ENCODE measurements at regions not wholly inside any gene's neighbourhood (a gene's known extent, or its start where the extent isn't known, plus 50 kb on each side); places are given as distances from the start of the nearest gene placed in this dataset.
"Not testable (repeated sequence)": the region's sequence is repeated elsewhere in the genome, so short reads cannot be mapped to it uniquely, and the experiment has no call there.

DNA sequence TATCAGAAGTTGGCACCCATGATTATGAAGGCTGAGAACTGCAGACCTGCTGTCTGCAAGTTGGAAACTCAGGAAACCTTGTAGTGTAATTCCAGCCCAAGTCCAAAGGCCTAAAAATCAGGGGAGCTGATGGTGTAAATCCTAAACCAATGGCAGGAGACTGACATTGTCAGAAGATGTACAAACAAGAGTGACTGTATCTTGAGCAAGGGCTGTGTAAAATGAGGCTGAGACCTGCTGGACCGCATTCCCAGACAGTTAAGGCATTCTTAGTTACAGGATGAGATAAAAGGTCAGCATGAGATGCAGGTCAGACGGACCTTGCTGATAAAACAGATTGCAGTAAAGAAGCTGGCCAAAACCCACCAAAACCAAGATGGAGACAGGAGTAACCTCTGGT lies 147.7 kb downstream of the COG6 start:
- no peak for DNase-seq

DNA sequence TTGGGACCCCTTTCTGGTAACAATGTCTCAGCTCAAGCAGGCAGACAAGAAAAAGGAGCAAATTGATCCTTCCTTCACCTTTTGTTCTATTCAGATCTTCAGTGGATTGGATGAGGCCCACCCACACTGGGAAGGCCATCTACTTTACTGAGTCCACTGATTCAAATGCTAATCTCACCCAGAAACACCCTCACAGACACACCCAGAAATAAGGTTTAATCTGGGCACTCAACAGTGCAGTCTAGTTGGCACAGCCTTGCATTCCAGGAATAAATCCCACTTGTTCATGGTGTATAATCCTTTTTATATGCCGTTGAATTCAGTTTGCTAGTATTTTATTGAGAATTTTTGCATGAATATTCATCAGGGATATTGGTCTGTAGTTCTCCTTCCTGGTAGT lies 148.4 kb downstream of the COG6 start:
- DNase-seq: no peak

DNA sequence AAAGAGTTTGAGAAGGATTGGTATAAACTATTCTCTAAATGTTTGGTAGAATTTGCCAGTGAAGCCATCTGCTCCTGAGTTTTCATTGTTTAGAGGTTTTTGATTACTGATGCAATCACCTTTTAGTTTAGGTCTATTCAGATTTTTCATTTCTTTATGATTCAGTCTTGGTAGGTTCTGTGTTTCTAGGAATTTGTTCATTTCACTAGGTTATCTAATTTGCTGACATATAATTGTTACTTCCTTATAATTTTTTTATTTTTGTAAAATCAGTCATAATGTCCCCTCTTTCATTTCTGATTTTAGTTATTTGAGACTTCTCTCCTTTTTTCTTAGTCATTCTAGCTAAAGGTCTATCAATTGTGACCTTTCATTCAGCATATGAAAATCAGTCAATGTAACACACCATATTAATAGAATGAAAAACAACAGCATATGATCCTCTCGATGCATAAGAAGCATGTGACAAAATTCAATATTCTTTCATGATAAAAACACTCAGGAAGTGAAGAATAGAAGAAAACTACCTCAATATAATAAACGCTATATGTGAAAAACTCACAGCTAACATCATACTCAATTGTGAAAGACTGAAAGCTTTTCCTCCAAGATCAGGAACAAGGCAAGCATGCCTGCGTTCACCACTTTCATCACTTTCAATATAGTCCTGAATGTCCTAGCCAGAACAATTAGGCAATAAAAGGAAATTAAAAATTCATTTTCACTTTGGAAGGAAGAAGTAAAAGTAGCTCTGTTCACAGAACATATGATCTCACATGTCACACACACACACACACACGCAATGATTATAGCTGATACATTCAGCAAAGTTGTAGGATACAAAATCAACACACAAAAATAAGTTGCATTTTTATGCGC lies 149.1 kb downstream of the COG6 start:
- DNase-seq: no peak

DNA sequence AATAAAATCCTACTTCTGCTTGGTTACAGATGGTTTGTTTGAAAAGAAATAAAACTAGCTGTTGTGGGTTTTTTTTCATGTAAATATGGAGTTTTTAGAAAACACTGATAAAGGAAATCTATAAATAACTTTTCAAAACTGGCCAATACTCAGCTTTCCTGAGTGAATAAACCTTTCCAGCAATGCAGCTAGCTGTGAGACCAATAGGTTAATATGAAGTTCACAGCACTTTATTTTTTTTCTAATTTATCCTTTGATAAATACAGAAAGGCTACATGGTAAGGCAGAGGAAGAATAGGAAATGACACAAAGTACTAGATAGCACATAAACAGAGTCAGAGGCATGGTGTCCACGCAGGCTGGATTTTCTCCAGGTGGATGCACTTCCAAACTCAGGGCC lies 154.0 kb downstream of the COG6 start:
- no peak for DNase-seq

DNA sequence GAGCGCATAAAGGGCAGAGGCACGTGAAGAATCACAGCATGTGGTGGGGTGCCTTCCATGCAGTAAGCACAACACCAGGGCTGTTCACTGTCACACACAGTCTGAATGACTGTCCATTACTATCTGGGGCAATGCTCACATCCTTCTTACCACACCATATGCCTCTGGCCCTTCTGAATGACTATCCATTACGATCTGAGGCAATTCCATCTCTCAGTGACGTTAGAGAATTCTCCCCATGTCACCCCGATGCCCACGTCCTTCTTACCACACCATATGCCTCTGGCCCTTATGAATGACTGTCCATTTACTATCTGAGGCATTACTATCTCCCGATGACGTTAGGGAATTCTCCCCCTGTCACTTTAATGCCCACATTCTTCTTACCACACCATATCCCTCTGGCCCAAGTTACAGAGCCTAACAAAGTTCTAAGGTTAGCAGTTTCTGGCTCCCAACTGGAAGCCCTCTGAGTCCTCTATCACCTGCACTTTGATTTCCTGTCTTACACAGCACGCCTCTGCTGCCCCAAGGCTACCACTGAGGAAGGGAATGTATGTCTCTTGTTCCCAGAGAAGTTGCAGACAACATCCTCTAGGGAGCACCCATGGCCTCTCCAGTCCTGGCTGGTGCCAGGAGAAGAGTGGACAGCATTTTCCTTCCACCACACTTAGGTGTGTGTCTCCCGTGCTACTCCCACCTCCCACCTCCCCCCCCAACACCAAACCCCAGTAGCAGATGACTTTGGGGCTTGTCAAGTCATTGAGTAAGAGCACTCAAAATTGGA lies 154.8 kb downstream of the COG6 start:
- DNase-seq: peak; percentile 10

DNA sequence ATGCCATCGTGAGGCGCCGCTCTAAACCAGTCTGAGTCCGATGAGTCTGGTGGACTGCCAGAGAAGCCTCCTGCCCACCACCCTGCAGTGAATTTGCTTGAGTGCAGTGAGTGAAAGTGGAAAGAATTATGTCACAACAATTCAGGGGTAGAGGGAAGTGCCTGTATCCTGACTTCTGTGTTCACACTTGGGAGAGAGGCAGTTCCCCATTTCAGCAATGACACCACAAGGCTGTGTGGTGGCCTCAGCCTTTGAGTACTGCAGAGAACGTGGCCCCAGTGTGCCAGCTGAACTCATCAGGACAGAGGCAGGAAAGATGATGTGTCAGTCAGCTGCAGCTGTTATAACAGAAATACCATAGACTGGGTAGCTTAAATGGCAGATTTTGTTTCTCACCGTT lies 155.6 kb downstream of the COG6 start:
- DNase-seq: peak; percentile 67

DNA sequence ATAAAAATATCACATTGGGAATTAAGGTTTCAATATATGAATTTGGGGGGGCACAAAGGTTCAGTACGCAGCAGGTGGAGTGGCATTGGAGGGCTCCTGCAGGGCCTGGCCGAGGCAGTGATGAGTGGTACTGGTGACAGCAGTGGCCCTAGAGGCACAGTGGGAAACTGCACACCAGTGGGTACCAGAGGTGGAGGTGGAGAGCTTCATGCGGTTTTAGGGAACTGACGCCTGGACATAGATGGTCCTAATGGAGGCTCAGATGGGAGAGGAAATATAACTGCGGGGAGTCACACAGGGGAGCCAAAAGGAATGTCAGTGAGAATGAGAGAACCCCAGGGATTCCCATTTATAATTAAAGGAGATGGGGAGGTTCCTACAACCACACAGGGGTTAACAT lies 156.2 kb downstream of the COG6 start:
- DNase-seq: no peak

DNA sequence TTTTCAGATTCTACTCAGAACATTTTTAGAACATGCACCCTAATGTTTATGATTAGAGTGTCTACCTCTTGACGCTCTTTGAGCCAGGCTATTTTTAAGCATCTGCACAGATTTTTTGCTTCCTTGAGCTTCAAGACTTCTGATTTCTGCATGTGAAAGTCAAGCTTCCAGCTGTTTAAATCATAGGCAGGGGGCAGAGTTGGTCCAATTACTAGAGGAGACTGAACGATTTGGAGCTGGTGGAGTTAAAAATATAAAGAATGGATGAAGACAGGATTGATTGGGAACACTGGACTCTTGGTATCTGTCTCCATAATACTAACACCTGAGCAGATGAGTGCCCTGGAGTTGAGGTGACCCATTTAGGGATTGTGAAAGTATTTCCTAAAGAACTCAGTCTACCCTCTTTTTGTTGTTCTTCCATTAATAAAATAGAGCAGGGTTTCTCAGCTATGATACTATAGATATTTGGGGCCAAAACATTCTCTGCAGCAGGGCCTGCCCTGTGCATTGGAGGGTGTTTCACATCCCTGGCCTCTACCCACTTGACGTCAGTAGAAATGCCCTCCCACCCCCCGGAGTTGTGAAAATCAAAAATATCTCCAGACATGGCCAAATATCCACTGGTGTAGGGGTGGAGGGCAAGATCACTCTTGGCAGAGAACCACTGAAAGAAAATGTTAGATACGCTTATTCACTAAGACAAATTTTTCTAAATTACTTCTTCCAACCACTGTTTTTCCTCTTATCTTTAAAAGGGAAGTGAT lies 160.1 kb downstream of the COG6 start:
- peak; percentile 71 for DNase-seq

DNA sequence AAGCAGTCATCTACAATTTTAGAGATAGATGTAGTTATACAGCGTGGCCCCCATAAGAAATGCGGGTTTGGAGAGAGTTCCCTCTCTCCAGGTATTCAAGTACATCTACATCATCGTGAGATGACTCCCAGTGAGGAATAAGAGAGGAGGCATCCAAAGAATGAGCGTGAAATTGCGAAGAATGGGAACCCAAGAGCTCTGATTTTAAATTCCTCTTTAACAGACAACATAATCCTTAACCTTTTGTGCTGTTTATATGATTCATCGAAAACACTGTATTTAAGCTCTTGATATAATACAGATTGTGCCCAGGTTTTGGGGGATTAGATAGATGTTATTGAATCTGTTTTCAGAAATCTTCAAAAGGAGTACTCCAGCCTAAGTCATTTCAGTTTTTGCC lies 161.5 kb downstream of the COG6 start:
- DNase-seq: no peak

DNA sequence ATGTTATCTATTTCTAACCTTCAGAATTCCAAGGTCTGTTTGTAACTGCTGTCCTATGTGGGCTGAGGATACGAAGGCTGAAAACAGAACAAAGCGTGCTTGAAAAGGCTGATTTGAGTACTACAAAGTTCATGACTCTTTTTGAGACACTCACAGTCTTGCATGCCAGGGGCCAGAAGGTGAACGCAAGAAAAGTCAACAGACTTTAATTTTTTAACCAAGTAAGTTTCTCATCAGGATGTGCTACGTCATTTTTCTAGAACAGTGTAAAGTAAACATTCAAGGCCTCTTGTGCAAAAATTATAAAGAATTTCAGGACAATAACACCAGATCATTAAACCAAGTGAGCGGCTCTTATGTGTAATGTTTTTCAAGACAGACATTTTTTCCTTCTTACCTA lies 163.5 kb downstream of the COG6 start:
- DNase-seq: peak; percentile 83

DNA sequence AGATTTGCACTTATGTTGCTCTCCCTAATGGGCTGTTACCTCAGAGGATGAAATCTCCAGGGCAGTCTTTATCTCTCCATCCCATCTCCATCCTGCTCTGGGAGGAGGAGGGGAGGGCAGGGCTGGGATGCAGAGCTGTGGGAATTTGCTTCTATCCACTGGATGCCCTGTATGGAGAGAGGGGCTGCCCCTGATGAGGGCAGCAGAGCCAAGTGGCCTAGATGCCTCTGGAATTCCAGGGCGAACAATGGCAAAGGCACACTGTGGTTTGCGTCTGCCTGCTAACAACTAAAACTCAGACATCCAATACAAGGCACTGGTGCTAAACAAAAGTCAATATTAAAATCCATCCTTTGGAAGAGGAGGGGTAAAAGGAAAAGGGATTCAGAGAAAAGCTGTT lies 165.1 kb downstream of the COG6 start:
- no peak for DNase-seq

DNA sequence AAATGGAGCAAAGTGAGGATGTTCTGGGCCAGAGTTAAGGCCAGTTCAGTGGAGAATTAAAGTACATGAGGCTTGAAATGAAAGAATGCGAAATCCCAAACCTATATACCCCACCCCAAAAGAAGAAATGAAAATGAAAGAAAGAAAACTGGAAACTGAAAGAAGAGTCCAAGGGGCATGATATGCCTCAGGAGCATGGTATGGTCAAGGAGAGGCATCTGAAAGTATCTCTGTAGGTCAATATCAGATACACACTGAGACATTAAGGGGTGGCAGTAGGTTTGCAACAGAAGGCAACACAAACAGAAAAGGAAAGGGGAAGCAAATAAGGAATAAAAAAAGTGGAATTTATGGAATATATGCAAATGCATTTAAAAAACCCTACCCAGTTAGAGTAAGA lies 166.5 kb downstream of the COG6 start:
- no peak for DNase-seq

DNA sequence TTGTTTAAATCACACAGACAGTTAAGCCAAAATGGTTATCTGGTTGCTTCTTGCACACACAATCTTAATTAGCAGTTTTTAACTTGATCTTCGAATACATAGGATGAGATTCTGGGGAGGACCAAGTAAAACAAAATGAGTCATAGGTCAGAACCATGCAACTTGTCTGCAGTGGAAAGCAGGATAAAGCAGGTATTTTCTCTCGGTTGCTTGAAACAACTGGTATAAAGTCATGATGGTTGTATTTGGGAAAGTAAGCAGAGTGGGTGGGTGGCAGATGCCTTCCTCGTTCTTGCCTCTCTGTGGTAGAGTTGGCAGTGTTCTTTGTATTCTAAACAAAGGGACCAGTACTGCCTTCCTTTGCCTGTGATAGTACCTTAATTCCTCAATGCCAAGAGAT lies 167.0 kb downstream of the COG6 start:
- DNase-seq: no peak

DNA sequence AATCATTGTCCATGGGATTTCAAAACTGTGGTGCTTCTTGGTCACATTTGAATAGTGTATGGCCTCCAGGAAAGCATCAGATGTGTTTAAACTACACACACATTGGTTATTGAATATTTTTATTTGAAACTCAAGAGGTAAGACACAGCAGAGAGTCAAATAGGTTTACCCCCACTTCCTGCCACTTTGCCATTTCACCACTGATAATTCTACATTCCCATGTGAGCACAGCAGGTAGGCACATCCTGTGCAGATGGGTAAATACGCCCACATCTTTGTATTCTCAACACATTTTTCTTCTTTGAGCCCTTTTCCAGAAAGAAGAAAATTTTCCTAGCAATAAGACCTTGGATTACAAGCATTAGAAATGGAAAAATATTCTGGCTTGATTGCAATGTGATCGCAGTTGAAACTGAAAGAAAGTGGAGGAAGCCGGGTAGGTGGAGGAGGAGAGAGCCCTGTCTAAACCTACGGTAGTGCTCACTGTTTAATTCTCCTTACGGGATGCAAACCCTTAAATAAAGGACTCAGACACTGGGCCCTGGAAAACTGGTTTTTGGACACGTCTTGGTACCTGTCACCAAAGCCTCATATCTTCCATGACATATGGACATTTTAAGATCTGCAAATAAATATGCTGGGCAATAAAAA lies 167.7 kb downstream of the COG6 start:
- no peak for DNase-seq

DNA sequence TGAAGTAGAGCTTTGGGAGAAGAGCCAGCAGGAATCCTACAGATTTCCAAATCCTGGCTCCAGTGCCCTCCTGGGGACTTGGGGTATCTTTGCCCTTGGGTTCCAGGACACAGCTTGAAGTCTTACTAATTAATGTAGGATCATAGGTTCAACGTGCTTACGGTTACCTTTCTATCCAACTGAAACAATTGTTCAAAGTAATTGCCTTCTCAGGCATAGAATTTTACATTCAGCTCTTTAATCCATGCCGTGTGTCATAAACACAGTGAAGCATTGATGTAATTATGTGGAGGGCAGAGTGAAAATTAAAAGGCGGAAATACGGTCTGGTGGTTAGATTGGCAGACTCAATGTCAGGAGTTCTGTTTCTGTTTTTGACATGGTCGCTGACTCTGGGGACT lies 170.4 kb downstream of the COG6 start:
- no peak for DNase-seq

DNA sequence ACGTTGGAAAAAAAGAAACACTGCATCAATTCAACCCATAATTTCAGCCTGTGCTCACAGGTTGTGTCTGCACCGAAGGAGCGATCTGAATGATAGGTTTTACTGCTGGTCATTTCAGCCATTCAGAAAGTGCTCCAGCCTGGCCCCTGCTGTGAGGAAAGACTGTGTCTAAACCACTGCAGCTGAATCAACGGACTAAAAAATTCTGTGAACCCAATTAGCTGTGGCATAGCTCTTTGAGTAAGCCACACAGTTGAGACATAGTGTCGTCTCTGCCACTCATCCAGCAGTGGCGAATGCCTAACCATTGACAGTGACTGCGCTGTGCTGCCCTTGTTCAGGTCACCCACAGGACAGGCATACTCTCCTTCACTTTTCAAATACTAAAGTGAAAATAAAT lies 179.8 kb downstream of the COG6 start:
- peak; percentile 20 for DNase-seq

DNA sequence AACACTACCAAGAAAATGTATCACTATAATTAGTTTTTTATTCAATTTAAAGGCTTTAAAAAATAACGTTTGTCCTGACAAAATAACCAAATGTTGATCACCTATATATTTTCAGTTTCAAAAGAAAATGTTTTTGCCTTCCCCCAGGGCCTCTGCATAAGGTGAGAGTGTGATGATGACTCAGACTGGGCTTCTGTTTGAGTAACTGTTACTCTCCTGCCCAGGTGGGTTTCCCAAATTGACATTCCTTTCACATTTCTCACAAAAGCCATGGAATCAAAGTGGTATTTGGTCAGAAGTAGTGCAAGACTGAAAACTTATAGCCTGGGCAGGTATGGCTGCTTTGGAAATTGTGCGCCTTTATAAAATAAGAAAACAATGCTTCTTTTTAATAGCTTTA lies 180.6 kb downstream of the COG6 start:
- peak; percentile 14 for DNase-seq

DNA sequence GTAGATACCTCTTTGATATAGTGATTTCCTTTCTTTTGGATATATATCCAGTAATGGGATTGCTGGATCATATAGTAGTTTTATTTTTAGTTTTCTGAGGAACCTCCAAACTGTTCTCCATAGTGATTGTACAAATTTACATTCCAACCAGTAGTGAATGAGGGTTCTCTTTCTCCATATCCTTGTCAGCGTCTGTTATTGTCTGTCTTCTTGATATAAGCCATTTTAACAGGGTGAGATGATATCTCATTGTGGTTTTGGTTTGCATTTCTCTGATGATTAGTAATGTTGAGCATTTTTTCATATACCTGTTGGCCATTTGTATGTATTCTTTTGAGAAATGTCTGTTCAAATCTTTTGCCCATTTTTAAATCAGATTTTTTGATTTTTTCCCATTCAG lies 182.4 kb downstream of the COG6 start:
- not testable (repeated sequence) for DNase-seq

DNA sequence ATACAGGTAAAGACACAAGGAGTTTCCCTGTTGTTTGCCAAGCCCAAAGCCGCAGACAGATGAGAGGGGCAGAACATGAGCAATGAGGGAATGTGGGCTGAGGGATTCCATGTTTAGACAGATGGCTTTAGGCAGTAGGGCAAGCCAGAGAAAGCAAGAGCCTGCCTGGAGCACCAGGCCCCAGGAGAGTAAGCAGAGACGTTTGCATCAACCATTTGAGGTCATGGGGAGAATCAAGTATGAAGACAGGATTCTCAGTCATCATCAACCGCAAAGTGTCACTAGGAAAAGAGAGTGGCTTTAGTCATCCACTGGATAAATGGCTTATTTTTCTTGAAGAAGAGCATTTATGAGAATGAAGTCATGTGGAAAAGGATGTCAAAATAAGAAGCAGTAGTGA lies 184.7 kb downstream of the COG6 start:
- DNase-seq: no peak

DNA sequence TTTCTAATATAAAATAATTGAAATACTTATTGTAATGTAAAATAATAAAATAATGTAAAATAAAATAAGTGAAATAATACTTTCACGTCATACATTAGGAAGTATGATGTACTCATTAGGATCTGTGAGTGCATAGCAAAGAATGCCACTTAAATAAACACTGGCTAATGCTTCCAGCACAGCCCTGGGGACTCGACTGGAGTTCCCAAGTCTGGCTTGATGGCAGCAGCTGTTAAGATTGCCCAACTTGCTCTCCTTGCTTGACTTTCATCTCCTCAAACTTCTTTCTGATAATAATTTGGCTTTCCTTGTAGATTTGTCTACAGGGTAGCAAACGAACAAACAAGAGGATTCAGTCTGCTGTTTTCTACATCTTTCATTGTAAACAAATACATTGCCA lies 191.9 kb downstream of the COG6 start:
- DNase-seq: no peak

DNA sequence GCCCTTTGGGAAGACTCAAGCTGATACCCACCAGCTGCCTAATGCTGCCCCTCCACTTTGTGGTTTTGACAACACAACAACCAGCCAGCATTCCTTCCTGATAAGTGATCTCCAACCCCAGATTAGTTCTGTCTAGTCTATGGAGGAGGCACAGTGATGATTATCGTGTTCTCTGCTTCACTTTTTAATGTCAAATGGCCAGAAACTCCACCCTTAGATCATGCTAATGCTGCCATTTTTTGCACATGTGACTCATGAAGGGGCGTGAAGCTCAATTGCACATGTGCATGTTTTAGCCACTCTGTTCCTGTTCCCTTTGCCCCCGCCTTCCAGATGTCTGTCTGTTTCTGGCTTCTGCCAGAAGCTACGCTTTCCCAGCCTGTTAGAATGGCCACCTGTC lies 199.8 kb downstream of the COG6 start:
- no peak for DNase-seq

DNA sequence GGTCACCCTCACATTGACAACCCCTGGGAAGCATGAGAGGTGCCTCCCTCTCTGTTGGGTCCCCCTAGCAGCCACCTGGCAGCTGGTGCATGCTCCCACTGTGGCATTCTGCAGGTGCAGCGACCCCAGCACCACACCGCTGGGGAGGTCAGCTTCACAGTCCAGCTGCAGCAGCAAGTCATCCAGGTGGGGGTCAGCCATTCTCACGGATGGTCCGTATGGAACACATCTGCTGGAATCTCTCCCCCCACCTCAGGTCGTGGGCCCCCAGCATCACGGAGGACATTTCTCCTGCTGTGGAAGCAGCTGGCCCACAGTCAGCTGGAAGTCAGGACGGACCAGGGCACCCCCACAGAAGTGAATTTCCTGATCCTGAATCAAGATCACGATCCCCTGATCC lies 201.3 kb downstream of the COG6 start:
- no peak for DNase-seq

DNA sequence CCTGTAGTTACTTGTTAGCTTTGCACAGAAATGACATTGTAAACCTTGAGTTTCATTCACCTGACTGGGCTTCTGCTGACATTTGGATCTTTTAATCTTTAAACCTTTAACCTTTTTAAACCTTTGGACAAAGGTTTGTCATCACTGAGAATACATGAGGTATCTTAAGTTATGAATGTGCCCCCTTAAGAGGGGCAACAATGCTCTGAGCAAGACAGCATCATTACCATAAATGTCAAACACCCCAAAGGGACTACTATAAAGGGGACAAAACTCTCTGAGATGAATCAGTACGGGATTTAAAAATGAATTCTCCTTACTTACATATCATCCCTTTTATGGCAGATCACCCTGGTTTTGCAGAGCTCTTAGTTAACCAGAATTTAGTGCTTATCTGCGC lies 203.3 kb downstream of the COG6 start:
- no peak for DNase-seq
